Dermis blood vessel endothelial cell (primary cell): ENCODE measurements at regions not wholly inside any gene's neighbourhood (a gene's known extent, or its start where the extent isn't known, plus 50 kb on each side); places are given as distances from the start of the nearest gene placed in this dataset.
A peak's percentile ranks its signal among the peaks of the same experiment; 100 is the strongest.

ENCODE experiments used
- DNase-seq: peaks from one replicate; pipeline ENCODE4 v3.0.0; 2010

GRCh38 chr4:85274955-85275354, 200.0 kb upstream of the ARHGAP24 start:
- no peak for DNase-seq

GRCh38 chr4:85280963-85281362, 194.0 kb upstream of the ARHGAP24 start:
- no peak for DNase-seq

GRCh38 chr4:85291226-85291625, 183.7 kb upstream of the ARHGAP24 start:
- no peak for DNase-seq

GRCh38 chr4:85298037-85298436, 176.9 kb upstream of the ARHGAP24 start:
- DNase-seq, result no peak

GRCh38 chr4:85302193-85302736, 172.7 kb upstream of the ARHGAP24 start:
- DNase-seq, result no peak

GRCh38 chr4:85302756-85303155, 172.2 kb upstream of the ARHGAP24 start:
- DNase-seq, result no peak

GRCh38 chr4:85318415-85318814, 156.5 kb upstream of the ARHGAP24 start:
- no peak for DNase-seq

GRCh38 chr4:85358831-85359230, 116.1 kb upstream of the ARHGAP24 start:
- DNase-seq, result no peak

- no peak for DNase-seq
Measured at GRCh38 chr4:85362550-85362949, 112.4 kb upstream of the ARHGAP24 start.

- DNase-seq, result no peak
Measured at GRCh38 chr4:85367815-85368214, 107.1 kb upstream of the ARHGAP24 start.

GRCh38 chr4:85368240-85368639, 106.7 kb upstream of the ARHGAP24 start:
- no peak for DNase-seq

GRCh38 chr4:85368932-85369331, 106.0 kb upstream of the ARHGAP24 start:
- no peak for DNase-seq

- no peak for DNase-seq
Measured at GRCh38 chr4:85369703-85370380, 105.1 kb upstream of the ARHGAP24 start.

GRCh38 chr4:85370400-85371032, 104.4 kb upstream of the ARHGAP24 start:
- DNase-seq, result peak; percentile 69

- no peak for DNase-seq
Measured at GRCh38 chr4:85372966-85373365, 102.0 kb upstream of the ARHGAP24 start.

- no peak for DNase-seq
Measured at GRCh38 chr4:85376285-85376684, 98.7 kb upstream of the ARHGAP24 start.

GRCh38 chr4:85381968-85382367, 93.0 kb upstream of the ARHGAP24 start:
- no peak for DNase-seq

- peak; percentile 8 for DNase-seq
Measured at GRCh38 chr4:85391071-85391470, 83.9 kb upstream of the ARHGAP24 start.

GRCh38 chr4:85391589-85392410, 83.2 kb upstream of the ARHGAP24 start:
- DNase-seq, result no peak

GRCh38 chr4:85393201-85393600, 81.7 kb upstream of the ARHGAP24 start:
- no peak for DNase-seq

- DNase-seq, result no peak
Measured at GRCh38 chr4:85398276-85398675, 76.7 kb upstream of the ARHGAP24 start.

- no peak for DNase-seq
Measured at GRCh38 chr4:85399270-85399669, 75.7 kb upstream of the ARHGAP24 start.

- no peak for DNase-seq
Measured at GRCh38 chr4:85402371-85402770, 72.6 kb upstream of the ARHGAP24 start.
